ENCODE measurements at regions not wholly inside any gene's neighbourhood (a gene's known extent, or its start where the extent isn't known, plus 50 kb on each side); places are given as distances from the start of the nearest gene placed in this dataset.
"Not testable (repeated sequence)": the region's sequence is repeated elsewhere in the genome, so short reads cannot be mapped to it uniquely, and the experiment has no call there.

- no peaks in the 10 kb centered on the region for H3K9me3 ChIP-seq (ENCODE audit: low read depth)
- H3K9ac ChIP-seq, result no peak overlapping the region
- no peaks in the 10 kb centered on the region for H3K36me3 ChIP-seq (ENCODE audit: low read depth)
- H3F3A ChIP-seq (ENCODE audit: insufficient read depth), result peaks cover 7% of the 10 kb centered on the region; the same call in 1 of the 2 replicates
- no peak for DNase-seq
- no peak overlapping the region for H2AFZ ChIP-seq
- H3K4me1 ChIP-seq (ENCODE audit: insufficient read depth), result peaks cover 11% of the 10 kb centered on the region
- in situ Hi-C loops (cut with MboI), result no loop called here
- H3K4me3 ChIP-seq, result no peak overlapping the region
- no peaks in the 10 kb centered on the region for H3K9me2 ChIP-seq (ENCODE audit: insufficient read depth)
- 90% methylated on average over 6 of the region's 6 CpGs for WGBS, 2 experiments (ENCODE audit: low coverage in 1 of 2, low lambda C conversion rate in 2 of 2, missing lambda C conversion rate in 2 of 2)
- H3K4me2 ChIP-seq (ENCODE audit: unreplicated experiment), result no peak overlapping the region
- H3K27ac ChIP-seq, result no peak overlapping the region
- TF ChIP-seq EZH2phosphoT487 (IDR thresholded peaks at IDR 0.05; ENCODE audit: insufficient read depth, low read depth) (no peak), EZH2 (IDR thresholded peaks at IDR 0.05; ENCODE audit: insufficient read depth, poor library complexity, severe bottlenecking) (no peak)
- no peaks in the 10 kb centered on the region for H4K20me1 ChIP-seq (ENCODE audit: insufficient read depth)
- no peaks in the 10 kb centered on the region for H3K27me3 ChIP-seq (replicated peaks; ENCODE audit: insufficient read depth)
- H3K79me2 ChIP-seq (ENCODE audit: insufficient read depth), result no peaks in the 10 kb centered on the region
Observed at GRCh38 chr12:104906695-104907094, 51.4 kb downstream of the SLC41A2 start.

- H3K27ac ChIP-seq; H3K36me3 ChIP-seq (ENCODE audit: low read depth); H3K79me2 ChIP-seq (ENCODE audit: insufficient read depth); H3K4me3 ChIP-seq; H3F3A ChIP-seq (ENCODE audit: insufficient read depth); H4K20me1 ChIP-seq (ENCODE audit: insufficient read depth); H3K9me2 ChIP-seq (ENCODE audit: insufficient read depth); H2AFZ ChIP-seq; in situ Hi-C loops (cut with MboI); H3K9me3 ChIP-seq (ENCODE audit: low read depth); DNase-seq; H3K9ac ChIP-seq; H3K4me2 ChIP-seq (ENCODE audit: unreplicated experiment); H3K27me3 ChIP-seq (replicated peaks; ENCODE audit: insufficient read depth): not testable (repeated sequence)
- H3K4me1 ChIP-seq (ENCODE audit: insufficient read depth), result peaks cover 11% of the 10 kb centered on the region
- 95 to 96% methylated on average over 11 to 14 of the region's 24 CpGs for WGBS, 2 experiments (ENCODE audit: low coverage in 1 of 2, low lambda C conversion rate in 2 of 2, missing lambda C conversion rate in 2 of 2)
Observed at GRCh38 chr12:104905446-104905845, 52.6 kb downstream of the SLC41A2 start.

- DNase-seq, result no peak
- no peaks in the 10 kb centered on the region for H3K9me3 ChIP-seq (ENCODE audit: low read depth)
Observed at GRCh38 chr12:104903648-104904423, 54.3 kb downstream of the SLC41A2 start.

GRCh38 chr12:104902125-104902524 is 56.0 kb downstream of the SLC41A2 start:
- Histone ChIP-seq H3K36me3 (ENCODE audit: low read depth) (no peaks in the 10 kb centered on the region), H3K9me2 (ENCODE audit: insufficient read depth) (no peaks in the 10 kb centered on the region), H3K9ac (no peak overlapping the region), H3K27ac (no peak overlapping the region), H3K4me2 (ENCODE audit: unreplicated experiment) (no peak overlapping the region), H3K79me2 (ENCODE audit: insufficient read depth) (no peaks in the 10 kb centered on the region), H3K4me3 (no peak overlapping the region), H4K20me1 (ENCODE audit: insufficient read depth) (no peaks in the 10 kb centered on the region), H3K4me1 (ENCODE audit: insufficient read depth) (0 out of 2 replicates have a peak, but pooled peaks cover 4% of the 10 kb centered on the region), H3K27me3 (replicated peaks; ENCODE audit: insufficient read depth) (no peaks in the 10 kb centered on the region), H3F3A (ENCODE audit: insufficient read depth) (no peaks in the 10 kb centered on the region), H3K9me3 (ENCODE audit: low read depth) (no peaks in the 10 kb centered on the region), H2AFZ (no peak overlapping the region)
- TF ChIP-seq EZH2phosphoT487 (IDR thresholded peaks at IDR 0.05; ENCODE audit: insufficient read depth, low read depth) (no peak), EZH2 (IDR thresholded peaks at IDR 0.05; ENCODE audit: insufficient read depth, poor library complexity, severe bottlenecking) (no peak)
- DNase-seq, result no peak
- in situ Hi-C loops (cut with MboI), result no loop called here

More at GRCh38 chr12:104903648-104904423, 54.3 kb downstream of the SLC41A2 start:
- no peaks in the 10 kb centered on the region for H3F3A ChIP-seq (ENCODE audit: insufficient read depth)
- in situ Hi-C loops (cut with MboI), result no loop called here
- no peaks in the 10 kb centered on the region for H3K27me3 ChIP-seq (replicated peaks; ENCODE audit: insufficient read depth)
- no peaks in the 10 kb centered on the region for H4K20me1 ChIP-seq (ENCODE audit: insufficient read depth)
- 72 to 77% methylated on average over 5 of the region's 5 CpGs for WGBS, 2 experiments (ENCODE audit: low coverage in 1 of 2, low lambda C conversion rate in 2 of 2, missing lambda C conversion rate in 2 of 2)
- TF ChIP-seq EZH2phosphoT487 (IDR thresholded peaks at IDR 0.05; ENCODE audit: insufficient read depth, low read depth) (no peak), EZH2 (IDR thresholded peaks at IDR 0.05; ENCODE audit: insufficient read depth, poor library complexity, severe bottlenecking) (no peak)
- no peak overlapping the region for H3K9ac ChIP-seq
- no peaks in the 10 kb centered on the region for H3K79me2 ChIP-seq (ENCODE audit: insufficient read depth)
- no peaks in the 10 kb centered on the region for H3K9me2 ChIP-seq (ENCODE audit: insufficient read depth)
- 0 out of 2 replicates have a peak, but pooled peaks cover 4% of the 10 kb centered on the region for H3K4me1 ChIP-seq (ENCODE audit: insufficient read depth)
- H2AFZ ChIP-seq, result no peak overlapping the region
- no peak overlapping the region for H3K27ac ChIP-seq
- H3K4me3 ChIP-seq, result no peak overlapping the region
- no peaks in the 10 kb centered on the region for H3K36me3 ChIP-seq (ENCODE audit: low read depth)
- no peak overlapping the region for H3K4me2 ChIP-seq (ENCODE audit: unreplicated experiment)

- no peak for TF ChIP-seq EZH2phosphoT487 (IDR thresholded peaks at IDR 0.05; ENCODE audit: insufficient read depth, low read depth)
- no peak for TF ChIP-seq EZH2 (IDR thresholded peaks at IDR 0.05; ENCODE audit: insufficient read depth, poor library complexity, severe bottlenecking)
- no peaks in the 10 kb centered on the region for H3K27me3 ChIP-seq (replicated peaks; ENCODE audit: insufficient read depth)
- H3K9ac ChIP-seq, result no peak overlapping the region
- H3K4me2 ChIP-seq (ENCODE audit: unreplicated experiment), result no peak overlapping the region
- H3K9me3 ChIP-seq (ENCODE audit: low read depth), result no peaks in the 10 kb centered on the region
- no peaks in the 10 kb centered on the region for H3K4me1 ChIP-seq (ENCODE audit: insufficient read depth)
- no peaks in the 10 kb centered on the region for H3F3A ChIP-seq (ENCODE audit: insufficient read depth)
- no peak for DNase-seq
- H2AFZ ChIP-seq, result no peak overlapping the region
- H3K36me3 ChIP-seq (ENCODE audit: low read depth), result no peaks in the 10 kb centered on the region
- WGBS, 2 experiments (ENCODE audit: low coverage in 1 of 2, low lambda C conversion rate in 2 of 2, missing lambda C conversion rate in 2 of 2), result 74 to 77% methylated on average over 4 of the region's 4 CpGs
- H4K20me1 ChIP-seq (ENCODE audit: insufficient read depth), result no peaks in the 10 kb centered on the region
- no peaks in the 10 kb centered on the region for H3K9me2 ChIP-seq (ENCODE audit: insufficient read depth)
- no peak overlapping the region for H3K27ac ChIP-seq
- no peak overlapping the region for H3K4me3 ChIP-seq
- in situ Hi-C loops (cut with MboI), result no loop called here
- no peaks in the 10 kb centered on the region for H3K79me2 ChIP-seq (ENCODE audit: insufficient read depth)
Observed at GRCh38 chr12:104896710-104897109, 61.4 kb downstream of the SLC41A2 start.

Data from GM23248 (cell line).